NCI-H345 (cell line): ENCODE measurements at regions not wholly inside any gene's neighbourhood (a gene's known extent, or its start where the extent isn't known, plus 50 kb on each side); places are given as distances from the start of the nearest gene placed in this dataset.
"Not testable (repeated sequence)": the region's sequence is repeated elsewhere in the genome, so short reads cannot be mapped to it uniquely, and the experiment has no call there.

Source experiments
- DNase-seq: peaks from one replicate; lab custom pipeline; 2025; lab: John Stamatoyannopoulos, UW

GRCh38 chr18:42328931-42329330 lies 373.9 kb downstream of the PIK3C3 start:
- DNase-seq = no peak

DNA sequence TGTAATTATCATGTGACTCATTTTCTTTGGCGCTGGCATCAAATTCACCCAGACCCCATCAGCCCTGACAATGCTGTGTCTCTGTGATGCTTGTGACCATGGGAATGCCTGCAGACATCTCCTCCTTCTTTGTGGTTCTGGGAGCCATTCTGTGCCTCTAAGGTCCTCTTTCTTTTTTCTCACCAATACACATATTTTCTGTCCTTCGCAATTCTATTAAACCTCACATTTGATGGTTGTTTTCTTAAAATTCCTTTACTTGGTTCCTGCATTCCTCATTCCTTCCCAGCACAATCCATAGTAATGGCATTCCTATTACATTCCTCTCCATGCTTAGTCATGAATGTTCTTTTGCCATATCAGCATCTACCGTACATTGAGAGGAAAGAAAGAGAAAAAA lies 375.3 kb downstream of the PIK3C3 start:
- DNase-seq = no peak

- DNase-seq = no peak
These were observed 378.5 kb downstream of the PIK3C3 start for GRCh38 chr18:42333558-42333957.

GRCh38 chr18:42334931-42335330 lies 379.9 kb downstream of the PIK3C3 start:
- DNase-seq = no peak

DNA sequence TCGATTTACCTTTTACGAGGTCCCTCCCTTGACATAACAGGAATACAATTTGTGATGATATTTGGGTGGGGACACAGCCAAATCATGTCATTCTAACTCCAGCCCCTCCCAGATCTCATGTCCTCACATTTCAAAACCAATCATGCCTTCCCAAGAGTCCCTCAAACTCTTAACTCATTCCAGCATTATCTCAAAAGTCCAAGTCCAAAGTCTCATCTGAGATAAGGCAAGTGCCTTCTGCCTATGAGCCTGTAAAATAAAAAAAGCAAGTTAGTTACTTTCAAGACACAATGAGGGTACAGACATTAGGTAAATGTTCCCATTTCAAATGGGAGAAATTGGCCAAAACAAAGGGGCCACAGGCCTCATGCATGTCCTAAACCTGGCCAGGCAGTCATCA lies 381.1 kb downstream of the PIK3C3 start:
- DNase-seq = no peak

GRCh38 chr18:42337337-42337736 lies 382.3 kb downstream of the PIK3C3 start:
- not testable (repeated sequence) for DNase-seq

DNA sequence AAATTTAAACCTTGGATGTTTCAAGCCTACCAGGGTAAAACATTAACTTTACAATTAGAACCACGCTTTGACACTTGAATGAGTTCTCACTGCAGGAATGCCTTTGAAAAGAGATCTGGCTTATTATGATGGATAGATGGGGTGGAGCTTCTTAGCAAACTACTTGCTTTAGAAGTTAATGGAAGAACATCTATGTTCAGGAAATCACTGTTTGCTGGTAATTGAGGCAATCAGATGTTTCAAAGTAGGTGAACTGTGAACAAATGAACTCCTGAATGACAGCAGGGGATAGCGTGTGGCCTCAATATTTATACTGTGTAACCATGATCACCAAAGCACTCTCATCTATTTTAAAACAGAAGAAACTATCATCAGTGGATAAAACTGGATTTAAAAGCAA lies 383.6 kb downstream of the PIK3C3 start:
- no peak for DNase-seq

DNA sequence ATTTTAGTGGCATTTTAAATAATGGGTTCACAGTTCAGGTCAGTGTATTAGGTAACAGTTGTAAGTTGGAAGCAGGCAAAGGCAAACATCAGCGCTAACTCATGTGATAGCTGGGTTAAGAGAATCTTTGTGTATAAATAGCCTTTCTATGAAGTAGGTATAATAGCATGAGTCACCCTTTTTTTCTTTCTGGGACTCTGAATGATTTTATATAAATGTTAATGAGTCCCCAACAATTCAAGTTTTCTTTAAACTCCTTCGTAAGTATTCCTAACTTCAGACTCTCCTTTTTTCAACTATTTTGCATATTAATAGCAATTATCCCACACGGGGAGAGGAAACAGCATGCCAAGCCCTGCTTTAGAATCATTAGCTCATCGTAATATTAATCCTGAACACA lies 384.3 kb downstream of the PIK3C3 start:
- DNase-seq = peak; percentile 8

- DNase-seq = no peak
These were observed 385.5 kb downstream of the PIK3C3 start for GRCh38 chr18:42340423-42341009.

DNA sequence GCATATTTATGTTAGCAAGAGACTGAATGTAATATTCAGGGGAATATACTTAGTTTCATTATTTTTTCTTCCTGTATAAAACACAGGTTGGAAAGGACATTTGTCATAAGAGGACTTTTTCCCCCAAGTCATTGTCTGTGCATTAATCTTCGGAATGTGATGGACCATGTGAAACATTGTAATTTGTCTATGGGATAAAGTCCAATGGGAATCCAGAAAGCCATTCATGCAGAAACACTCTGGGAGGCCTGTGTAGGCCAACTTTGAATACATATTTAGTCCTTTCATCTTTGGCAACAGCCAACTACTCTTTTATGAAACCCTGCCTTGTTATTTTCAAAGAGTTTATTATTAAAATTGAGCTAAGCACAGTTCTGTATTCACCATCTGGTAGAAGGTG lies 386.4 kb downstream of the PIK3C3 start:
- DNase-seq = no peak

- DNase-seq = no peak
These were observed 393.7 kb downstream of the PIK3C3 start for GRCh38 chr18:42348722-42349121.

GRCh38 chr18:42351455-42351854 lies 396.4 kb downstream of the PIK3C3 start:
- no peak for DNase-seq

DNA sequence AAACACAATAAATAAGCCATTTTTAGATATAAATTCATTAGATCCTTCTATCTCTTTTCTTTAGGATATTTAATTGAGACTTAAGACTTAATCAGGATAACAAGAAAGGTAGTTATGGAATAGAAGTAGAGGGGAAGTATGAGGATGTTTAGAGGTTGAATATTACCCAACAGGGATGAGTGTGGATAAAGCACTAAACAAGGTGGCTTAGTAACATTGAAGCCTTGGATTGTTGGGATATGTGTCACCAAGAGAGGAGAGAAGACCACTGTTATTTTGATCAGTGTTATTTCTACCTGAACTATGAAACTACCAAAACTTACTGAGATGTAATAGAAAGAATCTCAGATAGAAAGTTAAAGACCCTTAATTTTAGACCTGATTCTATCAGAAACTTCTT lies 405.7 kb downstream of the PIK3C3 start:
- no peak for DNase-seq

DNA sequence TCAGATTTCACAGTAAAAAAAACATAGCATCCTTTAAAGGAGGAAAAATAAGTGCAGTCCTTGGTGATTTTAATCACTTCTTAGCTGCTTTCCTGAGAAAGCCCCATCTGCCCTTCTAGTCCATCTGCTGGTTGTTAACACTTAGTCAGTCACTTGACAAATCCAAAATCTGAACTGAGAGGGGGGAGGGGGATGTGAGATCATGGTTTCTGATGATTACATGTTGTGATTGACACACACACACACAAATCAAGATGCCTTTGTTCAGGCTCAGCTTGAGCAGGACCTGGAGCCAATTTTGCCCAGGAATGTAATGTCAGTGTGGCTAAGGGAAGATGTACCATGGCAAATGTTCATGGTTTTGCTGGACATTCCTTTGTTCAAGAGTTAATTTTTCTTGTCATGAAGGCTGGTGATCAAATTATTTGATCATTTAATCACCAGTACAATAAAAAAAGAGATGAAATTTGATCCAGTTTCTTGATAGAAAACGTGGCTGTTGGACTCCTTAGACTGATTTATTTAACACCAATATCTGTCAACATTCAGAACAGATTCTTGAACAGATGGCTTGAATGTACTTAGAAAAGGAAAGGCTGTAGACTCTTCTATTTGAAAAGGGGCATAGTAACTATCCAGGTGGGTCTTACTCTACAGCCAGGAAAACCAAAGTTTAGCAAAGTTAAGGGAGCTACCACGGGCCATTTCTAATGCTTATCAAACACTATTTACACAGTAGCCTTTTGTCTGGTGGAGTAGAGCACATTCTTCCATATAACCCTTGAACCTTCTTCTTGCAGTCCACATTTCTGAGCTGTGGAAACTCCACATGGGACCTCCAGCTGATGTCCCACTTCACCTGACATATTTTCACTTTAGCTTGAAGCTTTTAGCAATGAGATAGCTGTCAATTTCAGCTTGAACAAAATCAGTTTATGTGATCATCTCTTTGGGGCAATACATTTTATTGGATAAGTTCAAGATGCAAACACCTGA lies 408.7 kb downstream of the PIK3C3 start:
- no peak for DNase-seq

DNA sequence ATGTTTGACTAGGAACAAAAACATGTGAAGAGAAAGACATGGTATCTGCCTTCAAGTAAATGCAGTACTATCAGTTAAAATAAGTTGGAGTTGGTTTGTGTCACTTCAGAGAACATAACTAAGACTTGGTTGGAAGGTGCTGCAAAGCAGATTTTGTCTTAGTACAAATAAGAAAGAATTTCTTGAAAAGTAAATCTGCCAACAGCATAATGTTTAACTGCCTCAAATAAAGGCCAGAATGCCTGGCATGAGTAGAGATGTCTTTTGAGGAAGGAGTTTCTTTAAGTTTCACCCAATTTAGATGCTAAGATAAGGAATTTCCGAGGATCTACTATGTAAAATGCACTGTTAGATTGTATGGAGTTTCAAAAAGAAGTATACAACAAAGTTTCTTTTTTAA lies 409.7 kb downstream of the PIK3C3 start:
- no peak for DNase-seq

DNA sequence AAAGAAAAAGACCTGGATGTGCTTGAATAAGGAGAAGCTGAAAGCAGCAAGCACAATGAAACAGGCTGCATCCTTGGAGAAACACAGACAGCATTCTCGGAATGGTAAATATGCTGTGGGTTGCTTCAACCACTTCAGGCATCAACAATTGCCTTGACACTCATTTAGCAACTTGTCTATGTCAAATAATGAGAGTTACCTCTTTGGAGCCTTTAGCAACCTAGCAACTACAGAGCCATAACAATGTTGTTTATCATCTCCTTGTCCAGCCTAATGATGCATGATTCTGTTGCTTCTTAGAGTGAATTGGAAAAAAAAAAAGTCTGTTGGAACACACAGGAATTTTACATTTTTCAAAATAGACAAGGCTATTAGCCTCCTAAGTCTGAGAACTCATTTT lies 410.6 kb downstream of the PIK3C3 start:
- DNase-seq = no peak

GRCh38 chr18:42373584-42373983 lies 418.6 kb downstream of the PIK3C3 start:
- no peak for DNase-seq

DNA sequence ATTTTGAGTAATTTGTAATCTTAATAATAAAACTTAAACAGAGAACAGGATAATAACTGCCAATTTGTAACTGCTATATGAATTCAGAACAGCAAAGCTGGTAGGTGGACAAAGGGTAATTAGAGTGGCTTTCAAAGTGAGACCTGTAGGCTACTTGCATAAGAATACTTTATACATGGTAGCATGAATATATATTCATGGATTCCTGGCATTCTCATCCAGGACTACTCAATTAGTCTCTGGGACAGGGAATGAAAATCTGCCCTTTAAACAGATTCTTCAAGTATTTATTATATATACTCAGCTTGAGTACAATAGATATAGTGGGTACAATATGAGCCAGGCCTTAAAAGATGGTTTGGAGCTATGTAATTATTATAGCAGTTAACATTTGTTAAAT lies 419.9 kb downstream of the PIK3C3 start:
- no peak for DNase-seq

DNA sequence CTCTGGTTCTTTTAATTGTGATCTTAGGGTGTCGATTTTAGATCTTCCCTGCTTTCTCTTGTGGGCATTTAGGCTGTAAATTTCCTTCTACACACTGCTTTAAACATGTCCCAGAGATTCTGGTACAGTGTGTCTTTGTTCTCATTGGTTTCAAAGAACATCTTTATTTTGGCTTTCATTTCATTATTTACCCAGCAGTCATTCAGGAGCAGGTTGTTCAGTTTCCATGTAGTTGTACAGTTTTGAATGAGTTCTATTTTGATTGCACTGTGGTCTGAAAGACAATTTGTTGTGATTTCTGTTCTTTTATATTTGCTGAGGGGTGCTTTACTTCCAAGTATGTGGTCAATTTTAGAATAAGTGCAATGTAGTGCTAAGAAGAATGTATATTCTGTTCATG lies 423.8 kb downstream of the PIK3C3 start:
- DNase-seq = not testable (repeated sequence)

DNA sequence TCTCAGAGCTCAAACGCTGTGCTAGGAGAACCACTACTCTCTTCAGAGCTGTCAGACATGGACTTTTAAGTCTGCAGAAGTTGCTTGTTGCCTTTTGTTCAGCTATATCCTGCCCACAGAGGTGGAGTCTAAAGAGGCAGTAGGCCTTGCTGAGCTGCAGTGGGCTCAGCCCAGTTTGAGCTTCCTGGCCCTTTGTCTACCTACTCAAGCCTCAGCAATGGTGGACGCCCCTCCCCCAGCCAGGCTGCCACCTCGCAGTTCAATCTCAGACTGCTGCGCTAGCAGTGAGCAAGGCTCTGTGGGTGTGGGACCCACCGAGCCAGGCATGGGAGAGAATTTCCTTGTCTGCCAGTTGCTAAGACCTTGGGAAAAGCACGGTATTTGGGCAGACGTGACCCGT lies 426.2 kb downstream of the PIK3C3 start:
- DNase-seq = not testable (repeated sequence)

DNA sequence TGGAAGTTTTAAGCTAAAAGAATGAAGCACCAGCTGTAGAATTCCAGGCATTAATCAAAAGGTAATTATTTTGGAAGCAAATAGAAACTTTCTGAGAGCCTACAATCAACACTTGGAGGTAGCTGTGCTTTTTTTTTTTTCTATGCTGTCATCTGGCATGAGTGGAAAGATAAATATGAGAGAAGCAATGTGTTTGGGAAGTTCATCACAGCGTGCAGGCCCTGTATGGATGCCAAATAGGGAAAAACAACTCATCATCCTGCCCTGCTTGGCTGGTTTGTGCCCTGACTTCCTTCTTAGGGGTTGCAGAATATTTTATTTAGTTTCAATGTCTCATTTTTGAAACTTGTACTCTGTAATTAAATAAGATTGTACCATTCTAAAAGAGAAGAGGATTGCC lies 437.4 kb downstream of the PIK3C3 start:
- DNase-seq = no peak

GRCh38 chr18:42392926-42393325 lies 437.9 kb downstream of the PIK3C3 start:
- no peak for DNase-seq

DNA sequence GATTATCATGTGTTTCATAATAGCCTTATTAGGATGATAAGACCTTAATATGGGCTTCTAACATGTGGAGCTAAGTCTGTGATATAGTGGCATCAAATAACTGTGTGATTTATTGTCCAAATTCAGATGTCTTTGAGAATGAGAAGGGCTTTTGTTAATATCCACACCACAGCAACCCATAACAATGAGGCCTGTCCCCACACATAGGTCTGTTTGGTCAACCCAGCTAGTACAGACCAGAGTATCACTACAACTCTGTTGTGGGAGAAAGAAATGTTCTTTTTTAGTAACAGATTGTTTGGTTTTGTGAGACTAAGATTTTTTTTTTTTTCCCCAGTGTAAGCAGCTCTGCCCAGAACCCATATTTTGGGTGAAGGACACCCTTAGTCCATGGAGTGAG lies 439.2 kb downstream of the PIK3C3 start:
- DNase-seq = no peak
